SU-DHL-6 (cell line): ENCODE measurements at regions not wholly inside any gene's neighbourhood (a gene's known extent, or its start where the extent isn't known, plus 50 kb on each side); places are given as distances from the start of the nearest gene placed in this dataset.

Experiments used
- EZH2phosphoT487 ChIP-seq: fragments of 200-600 bp; sonication (generic), shearing (Covaris generic); conservative IDR thresholded peaks from 2 replicates; pipeline ENCODE4 v1.6.1; 2018; ENCODE audit warnings: mild to moderate bottlenecking, antibody characterized with exemption, low read length, moderate library complexity, mixed read lengths
- TF ChIP-seq, protein P1 (sequence below): fragments of 200-600 bp; sonication (generic); IDR thresholded peaks from one replicate; pipeline ENCODE4 v1.5.1; 2017; ENCODE audit warnings: antibody characterized with exemption, mild to moderate bottlenecking, low read length, moderate library complexity; ENCODE audit not compliant: insufficient read depth, poor library complexity, severe bottlenecking

DNA sequence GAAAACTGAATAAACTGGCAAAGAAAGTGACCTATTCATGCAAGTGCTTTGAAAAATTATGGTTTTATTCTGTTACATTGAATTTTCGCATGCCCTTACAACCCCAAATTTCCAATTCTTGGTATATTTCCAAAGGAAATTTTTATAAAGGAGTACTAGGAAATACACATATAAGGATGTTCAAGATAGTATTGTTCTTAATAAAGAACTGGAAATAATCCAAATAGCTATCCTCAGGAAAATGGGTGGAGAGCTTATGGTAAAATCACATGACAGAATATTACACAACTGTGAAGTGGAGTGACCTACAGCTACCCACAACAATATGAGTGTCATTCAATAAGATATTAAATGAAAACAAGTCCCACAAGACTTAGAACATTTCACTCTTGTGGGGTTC is 138.9 kb upstream of the BMPER start:
- TF ChIP-seq, protein P1, sequence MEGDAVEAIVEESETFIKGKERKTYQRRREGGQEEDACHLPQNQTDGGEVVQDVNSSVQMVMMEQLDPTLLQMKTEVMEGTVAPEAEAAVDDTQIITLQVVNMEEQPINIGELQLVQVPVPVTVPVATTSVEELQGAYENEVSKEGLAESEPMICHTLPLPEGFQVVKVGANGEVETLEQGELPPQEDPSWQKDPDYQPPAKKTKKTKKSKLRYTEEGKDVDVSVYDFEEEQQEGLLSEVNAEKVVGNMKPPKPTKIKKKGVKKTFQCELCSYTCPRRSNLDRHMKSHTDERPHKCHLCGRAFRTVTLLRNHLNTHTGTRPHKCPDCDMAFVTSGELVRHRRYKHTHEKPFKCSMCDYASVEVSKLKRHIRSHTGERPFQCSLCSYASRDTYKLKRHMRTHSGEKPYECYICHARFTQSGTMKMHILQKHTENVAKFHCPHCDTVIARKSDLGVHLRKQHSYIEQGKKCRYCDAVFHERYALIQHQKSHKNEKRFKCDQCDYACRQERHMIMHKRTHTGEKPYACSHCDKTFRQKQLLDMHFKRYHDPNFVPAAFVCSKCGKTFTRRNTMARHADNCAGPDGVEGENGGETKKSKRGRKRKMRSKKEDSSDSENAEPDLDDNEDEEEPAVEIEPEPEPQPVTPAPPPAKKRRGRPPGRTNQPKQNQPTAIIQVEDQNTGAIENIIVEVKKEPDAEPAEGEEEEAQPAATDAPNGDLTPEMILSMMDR: no peak
- TF ChIP-seq EZH2phosphoT487: no peak
